Epithelial cell of esophagus (primary cell): ENCODE measurements at regions not wholly inside any gene's neighbourhood (a gene's known extent, or its start where the extent isn't known, plus 50 kb on each side); places are given as distances from the start of the nearest gene placed in this dataset.

Experiments used
- DNase-seq: peaks from one replicate; pipeline ENCODE4 v3.0.0; 2010; ENCODE audit warnings: low read depth
- H3K4me3 ChIP-seq: 2 replicates; pipeline ENCODE4 v1.5.1; 2011; ENCODE audit warnings: mild to moderate bottlenecking, low read length, control low read depth
- CTCF ChIP-seq: IDR thresholded peaks from 2 replicates; pipeline ENCODE4 v1.5.1; 2011; ENCODE audit warnings: low read depth, mild to moderate bottlenecking, low read length, control low read depth, inconsistent platforms; ENCODE audit not compliant: insufficient read depth; ENCODE audit errors: missing control alignments

GRCh38 chr6:97461218-97461617 is 178.2 kb upstream of the MMS22L start:
- H3K4me3 ChIP-seq, result no peak overlapping the region
- no peak for DNase-seq
- no peak for TF ChIP-seq CTCF

GRCh38 chr6:97462031-97462430 is 179.0 kb upstream of the MMS22L start:
- TF ChIP-seq CTCF, result no peak
- DNase-seq, result no peak
- H3K4me3 ChIP-seq, result no peak overlapping the region

GRCh38 chr6:97462938-97463598 is 180.1 kb upstream of the MMS22L start:
- no peak for TF ChIP-seq CTCF
- H3K4me3 ChIP-seq, result no peak overlapping the region
- no peak for DNase-seq

- H3K4me3 ChIP-seq, result no peak overlapping the region
- TF ChIP-seq CTCF, result no peak
These were observed 183.0 kb upstream of the MMS22L start for GRCh38 chr6:97465877-97466561.

GRCh38 chr6:97468981-97469380 is 186.0 kb upstream of the MMS22L start:
- no peak overlapping the region for H3K4me3 ChIP-seq
- DNase-seq, result no peak
- TF ChIP-seq CTCF, result no peak

More at GRCh38 chr6:97465877-97466561, 183.0 kb upstream of the MMS22L start:
- no peak for DNase-seq

- no peak for TF ChIP-seq CTCF
- no peak overlapping the region for H3K4me3 ChIP-seq
- DNase-seq, result no peak
These were observed 186.4 kb upstream of the MMS22L start for GRCh38 chr6:97469451-97469850.

- DNase-seq, result no peak
- no peak overlapping the region for H3K4me3 ChIP-seq
- no peak for TF ChIP-seq CTCF
These were observed 187.3 kb upstream of the MMS22L start for GRCh38 chr6:97470322-97470721.
